ENCODE measurements at regions not wholly inside any gene's neighbourhood (a gene's known extent, or its start where the extent isn't known, plus 50 kb on each side); places are given as distances from the start of the nearest gene placed in this dataset.

DNA sequence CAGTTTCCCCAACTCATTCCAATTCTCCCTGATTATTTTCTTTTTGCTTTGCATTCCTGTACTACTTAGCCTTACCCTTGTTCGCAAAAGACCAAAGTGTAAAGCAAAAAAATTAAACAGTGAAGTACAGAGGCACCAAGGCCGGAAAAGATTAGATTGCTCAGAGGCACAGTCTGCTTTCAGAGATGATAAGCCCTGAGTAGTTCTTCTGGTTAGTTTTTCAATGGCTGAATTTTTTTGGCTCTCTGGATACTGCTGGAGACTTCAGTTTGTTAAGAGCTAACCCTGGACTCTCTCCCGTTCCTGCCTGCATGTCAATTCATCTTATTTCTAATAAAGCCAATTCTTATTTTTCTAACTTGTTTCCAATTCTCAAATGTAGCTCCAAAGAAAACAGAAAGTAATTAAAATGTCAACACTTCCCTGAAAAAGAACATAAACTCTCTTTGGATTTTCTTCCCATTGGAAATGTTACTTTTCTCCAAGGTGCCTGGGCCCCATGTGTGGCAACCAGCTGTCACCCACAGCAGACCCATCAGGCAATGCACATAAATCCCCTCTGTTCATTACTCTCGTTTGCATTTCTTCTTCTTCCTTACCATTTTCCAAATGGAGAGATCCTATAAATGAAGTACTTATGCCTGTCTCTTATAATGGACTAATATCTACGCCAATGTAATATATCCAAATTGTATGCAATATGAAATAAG lies 142.8 kb downstream of the BTG1 start:
- 52 to 59% (median 54%) methylated on average over 5 of the region's 5 CpGs for WGBS, 4 donors

DNA sequence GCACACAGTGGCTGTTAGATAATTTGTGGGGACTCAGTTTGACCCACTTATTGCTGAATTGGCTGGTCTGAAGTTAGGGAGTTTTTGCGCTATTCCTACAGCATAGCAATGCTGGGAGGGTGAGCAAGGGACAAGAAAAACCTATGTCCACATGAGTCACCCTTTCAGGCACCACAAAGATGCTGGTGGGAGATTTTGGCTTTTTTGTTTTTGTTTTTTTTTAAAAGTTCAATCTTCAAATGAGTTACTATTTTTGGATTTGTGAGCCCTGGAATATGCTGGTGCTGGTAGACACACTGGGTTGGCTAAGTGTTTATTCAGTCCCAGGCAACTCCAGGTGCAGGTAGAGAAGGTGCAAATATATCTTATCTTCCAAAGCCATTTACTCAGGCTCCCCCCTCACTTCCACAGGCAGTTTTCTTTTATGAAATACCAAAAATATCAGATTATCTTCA lies 143.4 kb downstream of the BTG1 start:
- intact Hi-C loops (cut with DNase I): loop anchor here in 3 of 10 donors (5.0 to 10.0 kb wide), 3 partner anchors 133 to 563 kb away; no protein-coding TSS in a partner anchor
- TF ChIP-seq, protein P1, sequence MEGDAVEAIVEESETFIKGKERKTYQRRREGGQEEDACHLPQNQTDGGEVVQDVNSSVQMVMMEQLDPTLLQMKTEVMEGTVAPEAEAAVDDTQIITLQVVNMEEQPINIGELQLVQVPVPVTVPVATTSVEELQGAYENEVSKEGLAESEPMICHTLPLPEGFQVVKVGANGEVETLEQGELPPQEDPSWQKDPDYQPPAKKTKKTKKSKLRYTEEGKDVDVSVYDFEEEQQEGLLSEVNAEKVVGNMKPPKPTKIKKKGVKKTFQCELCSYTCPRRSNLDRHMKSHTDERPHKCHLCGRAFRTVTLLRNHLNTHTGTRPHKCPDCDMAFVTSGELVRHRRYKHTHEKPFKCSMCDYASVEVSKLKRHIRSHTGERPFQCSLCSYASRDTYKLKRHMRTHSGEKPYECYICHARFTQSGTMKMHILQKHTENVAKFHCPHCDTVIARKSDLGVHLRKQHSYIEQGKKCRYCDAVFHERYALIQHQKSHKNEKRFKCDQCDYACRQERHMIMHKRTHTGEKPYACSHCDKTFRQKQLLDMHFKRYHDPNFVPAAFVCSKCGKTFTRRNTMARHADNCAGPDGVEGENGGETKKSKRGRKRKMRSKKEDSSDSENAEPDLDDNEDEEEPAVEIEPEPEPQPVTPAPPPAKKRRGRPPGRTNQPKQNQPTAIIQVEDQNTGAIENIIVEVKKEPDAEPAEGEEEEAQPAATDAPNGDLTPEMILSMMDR (IDR thresholded peaks at IDR 0.05): no peak
- no peak for TF ChIP-seq POLR2A (IDR thresholded peaks at IDR 0.05)
- WGBS, 4 donors: 90 to 100% (median 94%) methylated on average over 1 of the region's 1 CpG
- Histone ChIP-seq H3K4me1 (peaks cover 0 to 30% (median 12%) of the 10 kb centered on the region in 12 donors), H3K27ac (peak overlapping the region in 9 of 12 donors; percentile 11 to 72 (median 48)), H3K4me3 (no peak overlapping the region), H3K36me3 (no peaks in the 10 kb centered on the region), H3K27me3 (no peaks in the 10 kb centered on the region), H3K9me3 (peaks cover 0 to 2% (median 0%) of the 10 kb centered on the region in 12 donors)
- no peak for DNase-seq
- peak in 2 of 4 donors; percentile 26 to 38 for ATAC-seq

More for the DNA sequence above, 142.8 kb downstream of the BTG1 start:
- no peaks in the 10 kb centered on the region for H3K36me3 ChIP-seq
- peaks cover 0 to 30% (median 12%) of the 10 kb centered on the region in 12 donors for H3K4me1 ChIP-seq
- no peak overlapping the region for H3K4me3 ChIP-seq
- TF ChIP-seq, protein P1 (IDR thresholded peaks at IDR 0.05): no peak
- no peak for TF ChIP-seq POLR2A (IDR thresholded peaks at IDR 0.05)
- peak overlapping the region in 10 of 12 donors; percentile 4 to 72 (median 44) for H3K27ac ChIP-seq
- DNase-seq: no peak
- ATAC-seq: peak; percentile 67 to 73 (median 70)
- H3K27me3 ChIP-seq: no peaks in the 10 kb centered on the region
- intact Hi-C loops (cut with DNase I): loop anchor here in 3 of 10 donors (5.0 to 10.0 kb wide), 3 partner anchors 132 to 562 kb away; no protein-coding TSS in a partner anchor
- H3K9me3 ChIP-seq: peaks cover 0 to 2% (median 0%) of the 10 kb centered on the region in 12 donors

DNA sequence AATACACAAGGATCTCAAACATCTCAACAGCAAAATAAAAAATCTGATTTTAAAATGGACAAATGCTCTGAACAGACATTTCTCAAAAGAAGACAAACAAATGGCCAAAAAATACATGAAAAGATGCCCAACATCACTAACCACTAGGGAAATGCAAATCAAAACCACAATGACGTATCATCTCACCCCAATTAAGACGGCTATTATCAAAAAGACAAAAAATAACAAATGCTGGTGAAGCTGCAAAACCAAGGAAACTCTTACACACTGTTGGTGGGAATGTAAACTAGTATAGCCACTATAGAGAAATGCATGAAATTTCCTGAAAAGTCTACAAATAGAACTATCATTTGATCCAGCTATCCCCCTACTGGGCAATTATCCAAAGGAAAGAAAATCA lies 145.0 kb downstream of the BTG1 start:
- no peak overlapping the region for H3K4me3 ChIP-seq
- intact Hi-C loops (cut with DNase I): loop anchor here in 3 of 10 donors (5.0 to 10.0 kb wide), 3 partner anchors 134 to 564 kb away; no protein-coding TSS in a partner anchor
- TF ChIP-seq, protein P1 (IDR thresholded peaks at IDR 0.05): no peak
- TF ChIP-seq POLR2A (IDR thresholded peaks at IDR 0.05): no peak
- H3K9me3 ChIP-seq: peaks cover 0 to 2% (median 0%) of the 10 kb centered on the region in 12 donors
- no peaks in the 10 kb centered on the region for H3K27me3 ChIP-seq
- no peak overlapping the region for H3K27ac ChIP-seq
- H3K36me3 ChIP-seq: no peaks in the 10 kb centered on the region
- H3K4me1 ChIP-seq: peaks cover 0 to 30% (median 12%) of the 10 kb centered on the region in 12 donors
- WGBS, 4 donors: 75 to 82% (median 78%) methylated on average over 2 of the region's 2 CpGs
- DNase-seq (no peak), ATAC-seq (no peak)

DNA sequence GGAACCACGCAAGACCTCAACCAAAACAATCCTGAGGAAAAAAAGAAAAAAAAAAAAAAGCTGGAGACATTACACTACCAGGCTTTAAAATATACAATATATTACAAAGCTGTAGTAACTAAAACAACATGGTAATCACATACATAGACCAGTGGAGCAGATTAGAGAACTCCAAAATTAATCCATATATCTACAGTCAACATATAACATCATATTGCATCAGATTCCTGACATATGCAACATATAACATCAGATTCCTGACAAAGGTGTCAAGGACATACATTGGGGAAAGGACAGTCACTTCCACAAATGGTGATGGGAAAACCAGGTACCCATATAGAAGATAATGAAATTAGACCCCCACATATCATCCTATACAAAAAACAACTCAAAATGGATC lies 145.8 kb downstream of the BTG1 start:
- Histone ChIP-seq H3K36me3 (no peaks in the 10 kb centered on the region), H3K9me3 (peaks cover 0 to 2% (median 0%) of the 10 kb centered on the region in 12 donors), H3K27ac (no peak overlapping the region), H3K4me1 (peaks cover 0 to 28% (median 12%) of the 10 kb centered on the region in 12 donors), H3K27me3 (no peaks in the 10 kb centered on the region), H3K4me3 (no peak overlapping the region)
- ATAC-seq (no peak), DNase-seq (no peak)
- intact Hi-C loops (cut with DNase I): loop anchor here in 5 of 10 donors (5.0 to 10.0 kb wide), 5 partner anchors 115 to 565 kb away; no protein-coding TSS in a partner anchor
- WGBS, 4 donors: 98 to 100% (median 99%) methylated on average over 1 of the region's 1 CpG
- TF ChIP-seq, protein P1 (IDR thresholded peaks at IDR 0.05): no peak
- no peak for TF ChIP-seq POLR2A (IDR thresholded peaks at IDR 0.05)

All from heart left ventricle (tissue), 16 donors.